Heart left ventricle (tissue), 16 donors: ENCODE measurements at regions not wholly inside any gene's neighbourhood (a gene's known extent, or its start where the extent isn't known, plus 50 kb on each side); places are given as distances from the start of the nearest gene placed in this dataset.

ENCODE experiments used
- ATAC-seq, 4 donors: fragments of 200-7000 bp; cut with Tn5 transposase; one replicate each; pipeline ENCODE4 v1.9.1; 2020 to 2022; ENCODE audit warnings: moderate library complexity in 4 of 4, mild to moderate bottlenecking in 3 of 4, moderate number of reproducible peaks in 1 of 4
- DNase-seq, 5 donors: peaks; one replicate each; pipeline ENCODE4 v3.0.0-alpha.2; 2020
- H3K27ac ChIP-seq, 12 donors: fragments of 200-600 bp; sonication (generic) in 4 of 12; one replicate each; pipeline versions ENCODE4 v1.5.0 to v1.8.0; 2016 to 2022; ENCODE audit warnings: mild to moderate bottlenecking in 2 of 12
- H3K27me3 ChIP-seq, 9 donors: fragments of 200-600 bp; sonication (generic) in 2 of 9; one replicate each; pipeline versions ENCODE4 v1.5.1 to v1.8.0; 2016 to 2022; ENCODE audit warnings: mild to moderate bottlenecking in 3 of 9
- H3K36me3 ChIP-seq, 9 donors: fragments of 200-600 bp; sonication (generic) in 2 of 9; one replicate each; pipeline versions ENCODE4 v1.5.0 to v1.8.0; 2018 to 2022; ENCODE audit warnings: mild to moderate bottlenecking in 2 of 9
- H3K4me1 ChIP-seq, 12 donors: fragments of 200-600 bp; sonication (generic) in 4 of 12; one replicate each; pipeline versions ENCODE4 v1.5.0 to v1.8.0; 2016 to 2022; ENCODE audit warnings: mild to moderate bottlenecking in 3 of 12
- H3K4me3 ChIP-seq, 12 donors: fragments of 200-600 bp; sonication (generic) in 4 of 12; one replicate each; pipeline versions ENCODE4 v1.5.0 to v1.8.0; 2017 to 2022; ENCODE audit warnings: mild to moderate bottlenecking in 9 of 12, moderate library complexity in 4 of 12
- H3K9me3 ChIP-seq, 12 donors: fragments of 200-600 bp; sonication (generic) in 4 of 12; one replicate each; pipeline versions ENCODE4 v1.5.0 to v1.8.0; 2016 to 2022; ENCODE audit warnings: mild to moderate bottlenecking in 1 of 12
- CTCF ChIP-seq, 12 donors: fragments of 200-600 bp; sonication (generic) in 4 of 12; IDR thresholded peaks; one replicate each; pipeline versions ENCODE4 v1.5.0 to v1.8.0; 2018 to 2022; ENCODE audit warnings: antibody characterized with exemption in 12 of 12, mild to moderate bottlenecking in 5 of 12
- POLR2A ChIP-seq, 2 donors: fragments of 450-650 bp; IDR thresholded peaks; one replicate each; pipeline ENCODE4 v1.6.1; 2017; ENCODE audit warnings: antibody characterized with exemption in 2 of 2, mild to moderate bottlenecking in 2 of 2, moderate library complexity in 2 of 2
- WGBS, 4 donors: extraction: QIAGEN DNeasy Blood & Tissue Kit in 2 of 4; methylation state at CpG; one replicate each; pipeline versions ENCODE4 v1.1.5 to v1.1.7; 2013 to 2018; 5-methylcytosine and 5-hydroxymethylcytosine counted together
- intact Hi-C, 10 donors: fragments of 100-400 bp; cut with DNase I; formaldehyde crosslinking; loops; one replicate each; pipeline versions ENCODE4 v1.11.1 to v1.14.2; 2022
- donor health status: ischemic (EF 13 %, LVEDD 7.1; RV severe dilation, severe dysfunction).
- donor health status: healthy with polysubstance abuse.
- donor health status: DM: no; HTN: yes; CAD: no.
- donor health status: DM: no; HTN: no; CAD: no.
- donor health status: ischemic (EF 25% LVEDD 6.9; RV normal size, moderate dysfunction).
- donor health status: ischemic (EF 25% LVEDD 5.7; RV mildly dilated, moderate dysfunction).
- donor health status: healthy.
- donor health status: DM: yes; HTN: yes; CAD: no.
- donor health status: ischemic (EF 35%, LVEDD 5.7; RV mildly dilated, moderate dysfunction).
- donor health status: nonischemic (EF 11% LVEDD 7.7; RV severe dilation, severe dysfunction).
- donor health status: DM: yes; HTN: yes; CAD: no.
- donor health status: PGD.
- donor health status: ischemic (EF 29% LVEDD 5.4; RV normal size, mild dysfunction).
- donor health status: nonischemic (EF 23%, LVEDD 6.1; RV moderate dilation, normal function).

GRCh38 chr18:70994116-70994515, 705.3 kb downstream of the SOCS6 start:
- ATAC-seq = no peak
- TF ChIP-seq POLR2A (IDR thresholded peaks at IDR 0.05) (no peak), CTCF (IDR thresholded peaks at IDR 0.05) (no peak)
- H3K36me3 ChIP-seq = no peaks in the 10 kb centered on the region
- no peaks in the 10 kb centered on the region for H3K4me1 ChIP-seq
- peaks cover 0 to 15% (median 0%) of the 10 kb centered on the region in 12 donors for H3K9me3 ChIP-seq
- no peak overlapping the region for H3K27ac ChIP-seq
- H3K27me3 ChIP-seq = no peaks in the 10 kb centered on the region
- intact Hi-C loops = no loop called here
- no peak for DNase-seq
- H3K4me3 ChIP-seq = no peak overlapping the region
- WGBS, 4 donors = 30 to 48% (median 44%) methylated on average over 3 of the region's 3 CpGs

- no peak for ATAC-seq
- Histone ChIP-seq H3K27ac (no peak overlapping the region), H3K4me1 (no peaks in the 10 kb centered on the region), H3K9me3 (peaks cover 0 to 15% (median 0%) of the 10 kb centered on the region in 12 donors), H3K36me3 (no peaks in the 10 kb centered on the region), H3K4me3 (no peak overlapping the region), H3K27me3 (no peaks in the 10 kb centered on the region)
- TF ChIP-seq POLR2A (IDR thresholded peaks at IDR 0.05) = no peak
- TF ChIP-seq CTCF (IDR thresholded peaks at IDR 0.05) = no peak
- DNase-seq = no peak
- intact Hi-C loops = no loop called here
Measured at GRCh38 chr18:70991577-70991976, 702.7 kb downstream of the SOCS6 start.

GRCh38 chr18:70985948-70986347, 697.1 kb downstream of the SOCS6 start:
- H3K27me3 ChIP-seq = no peaks in the 10 kb centered on the region
- WGBS, 4 donors = 59 to 93% (median 88%) methylated on average over 1 of the region's 1 CpG
- H3K4me1 ChIP-seq = no peaks in the 10 kb centered on the region
- H3K36me3 ChIP-seq = no peaks in the 10 kb centered on the region
- peaks cover 0 to 29% (median 4%) of the 10 kb centered on the region in 12 donors for H3K9me3 ChIP-seq
- H3K27ac ChIP-seq = no peak overlapping the region
- TF ChIP-seq CTCF (IDR thresholded peaks at IDR 0.05) = no peak
- TF ChIP-seq POLR2A (IDR thresholded peaks at IDR 0.05) = no peak
- H3K4me3 ChIP-seq = no peak overlapping the region
- DNase-seq = no peak
- intact Hi-C loops = no loop called here
- ATAC-seq = no peak

- 52 to 63% (median 59%) methylated on average over 2 of the region's 2 CpGs for WGBS, 4 donors
- no peak overlapping the region for H3K4me3 ChIP-seq
- no peak for TF ChIP-seq CTCF (IDR thresholded peaks at IDR 0.05)
- no peak for TF ChIP-seq POLR2A (IDR thresholded peaks at IDR 0.05)
- H3K9me3 ChIP-seq = peaks cover 0 to 24% (median 3%) of the 10 kb centered on the region in 12 donors
- H3K36me3 ChIP-seq = no peaks in the 10 kb centered on the region
- H3K27me3 ChIP-seq = no peaks in the 10 kb centered on the region
- no peak for ATAC-seq
- H3K27ac ChIP-seq = no peak overlapping the region
- no peak for DNase-seq
- intact Hi-C loops = no loop called here
- H3K4me1 ChIP-seq = no peaks in the 10 kb centered on the region
Measured at GRCh38 chr18:70982292-70982691, 693.4 kb downstream of the SOCS6 start.
